Loucy (cell line): ENCODE measurements at regions not wholly inside any gene's neighbourhood (a gene's known extent, or its start where the extent isn't known, plus 50 kb on each side); places are given as distances from the start of the nearest gene placed in this dataset.
A peak's percentile ranks its signal among the peaks of the same experiment; 100 is the strongest.

Experiments used
- H2AFZ ChIP-seq: fragments of 200-600 bp; sonication (generic); 2 replicates; pipeline ENCODE4 v1.6.0; 2016; ENCODE audit warnings: antibody characterized with exemption, mild to moderate bottlenecking, low read length, moderate library complexity
- H3F3A ChIP-seq: fragments of 200-600 bp; 2 replicates; pipeline ENCODE4 v1.6.0; 2016; ENCODE audit warnings: antibody characterized with exemption, low read depth, mild to moderate bottlenecking
- H3K27me3 ChIP-seq: fragments of 200-600 bp; sonication (generic); 2 replicates; pipeline ENCODE4 v1.6.1; 2014; ENCODE audit warnings: low read length, mild to moderate bottlenecking; ENCODE audit not compliant: insufficient read depth, poor library complexity, severe bottlenecking
- H3K36me3 ChIP-seq: fragments of 200-600 bp; sonication (generic); 2 replicates; pipeline ENCODE4 v1.6.1; 2016; ENCODE audit warnings: low read length; ENCODE audit not compliant: insufficient read depth
- H3K4me1 ChIP-seq: fragments of 200-600 bp; sonication (generic); 2 replicates; pipeline ENCODE4 v1.5.1; 2014; ENCODE audit warnings: low read length, mild to moderate bottlenecking; ENCODE audit not compliant: insufficient read depth, poor library complexity, severe bottlenecking
- H3K4me2 ChIP-seq: fragments of 200-600 bp; sonication (generic); 2 replicates; pipeline ENCODE4 v1.6.0; 2014; ENCODE audit warnings: antibody characterized with exemption, low read length, low read depth, mild to moderate bottlenecking; ENCODE audit not compliant: poor library complexity, severe bottlenecking
- H3K4me3 ChIP-seq: fragments of 200-600 bp; sonication (generic); 2 replicates; pipeline ENCODE4 v1.5.1; 2014; ENCODE audit warnings: low read length, mild to moderate bottlenecking, mixed read lengths; ENCODE audit not compliant: poor library complexity, severe bottlenecking
- H3K79me2 ChIP-seq: fragments of 200-600 bp; sonication (generic); 2 replicates; pipeline ENCODE4 v1.6.1; 2014; ENCODE audit warnings: low read length; ENCODE audit not compliant: insufficient read depth
- H3K9ac ChIP-seq: fragments of 200-600 bp; sonication (generic); 2 replicates; pipeline ENCODE4 v1.6.0; 2014; ENCODE audit warnings: mild to moderate bottlenecking, low read depth, low read length, moderate library complexity; ENCODE audit not compliant: poor library complexity, severe bottlenecking
- H3K9me2 ChIP-seq: fragments of 200-600 bp; sonication (generic); replicated peaks from 2 replicates; pipeline ENCODE4 v1.6.1; 2016; ENCODE audit warnings: low read depth, low read length, mixed read lengths
- H3K9me3 ChIP-seq: fragments of 200-600 bp; sonication (generic); 2 replicates; pipeline ENCODE4 v1.6.1; 2014; ENCODE audit warnings: mild to moderate bottlenecking, antibody characterized with exemption, low read length, low read depth; ENCODE audit not compliant: insufficient read depth
- H4K20me1 ChIP-seq: fragments of 200-600 bp; sonication (generic); 2 replicates; pipeline ENCODE4 v1.6.0; 2014; ENCODE audit warnings: antibody characterized with exemption, low read length, mild to moderate bottlenecking; ENCODE audit not compliant: insufficient read depth, poor library complexity, severe bottlenecking
- EZH2phosphoT487 ChIP-seq: fragments of 200-600 bp; IDR thresholded peaks from 2 replicates; pipeline ENCODE4 v1.6.1; 2018; ENCODE audit warnings: antibody characterized with exemption, mild to moderate bottlenecking, moderate library complexity, borderline replicate concordance
- TF ChIP-seq, protein P1 (sequence below): fragments of 200-600 bp; sonication (generic); conservative IDR thresholded peaks from 2 replicates; pipeline ENCODE4 v1.5.1; 2014; ENCODE audit warnings: mild to moderate bottlenecking, antibody characterized with exemption, low read length

DNA sequence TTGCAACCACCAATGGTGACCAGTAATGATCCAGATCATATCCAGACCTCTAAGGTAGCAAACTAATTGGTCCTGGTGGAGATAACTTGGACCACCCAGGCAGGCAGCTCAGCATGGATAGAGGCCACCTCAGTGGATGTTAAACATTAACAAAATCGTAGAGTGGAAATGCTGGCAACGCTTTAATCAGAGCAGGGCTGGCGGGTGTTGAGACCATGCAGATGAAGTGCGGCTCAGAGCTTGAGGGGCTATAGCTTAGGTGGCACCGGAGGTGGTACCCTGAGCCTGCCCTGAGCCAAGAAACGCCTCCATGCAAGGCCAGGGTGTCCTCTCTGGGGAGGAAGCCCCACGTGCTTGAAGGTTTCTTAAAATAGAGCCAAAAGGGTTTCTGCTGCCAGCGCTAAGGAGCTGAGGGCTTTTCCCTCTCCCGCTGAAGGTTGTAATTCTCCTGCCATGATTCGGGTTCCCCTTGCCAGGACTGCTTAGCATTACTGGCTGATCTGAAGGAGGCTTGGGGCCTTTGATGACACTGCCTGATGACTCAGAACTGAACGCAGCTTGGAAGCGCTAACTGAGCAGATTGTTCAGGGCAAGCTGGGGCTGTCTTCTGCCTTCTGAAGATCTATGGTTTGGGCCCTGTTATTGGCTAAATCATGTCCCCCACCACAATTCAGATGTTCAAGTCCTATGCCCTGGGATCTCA is 177.8 kb upstream of the ATP6AP2 start:
- no peak for TF ChIP-seq EZH2phosphoT487
- TF ChIP-seq, protein P1, sequence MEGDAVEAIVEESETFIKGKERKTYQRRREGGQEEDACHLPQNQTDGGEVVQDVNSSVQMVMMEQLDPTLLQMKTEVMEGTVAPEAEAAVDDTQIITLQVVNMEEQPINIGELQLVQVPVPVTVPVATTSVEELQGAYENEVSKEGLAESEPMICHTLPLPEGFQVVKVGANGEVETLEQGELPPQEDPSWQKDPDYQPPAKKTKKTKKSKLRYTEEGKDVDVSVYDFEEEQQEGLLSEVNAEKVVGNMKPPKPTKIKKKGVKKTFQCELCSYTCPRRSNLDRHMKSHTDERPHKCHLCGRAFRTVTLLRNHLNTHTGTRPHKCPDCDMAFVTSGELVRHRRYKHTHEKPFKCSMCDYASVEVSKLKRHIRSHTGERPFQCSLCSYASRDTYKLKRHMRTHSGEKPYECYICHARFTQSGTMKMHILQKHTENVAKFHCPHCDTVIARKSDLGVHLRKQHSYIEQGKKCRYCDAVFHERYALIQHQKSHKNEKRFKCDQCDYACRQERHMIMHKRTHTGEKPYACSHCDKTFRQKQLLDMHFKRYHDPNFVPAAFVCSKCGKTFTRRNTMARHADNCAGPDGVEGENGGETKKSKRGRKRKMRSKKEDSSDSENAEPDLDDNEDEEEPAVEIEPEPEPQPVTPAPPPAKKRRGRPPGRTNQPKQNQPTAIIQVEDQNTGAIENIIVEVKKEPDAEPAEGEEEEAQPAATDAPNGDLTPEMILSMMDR = no peak
- Histone ChIP-seq H3K4me3 (no peak overlapping the region), H2AFZ (no peak overlapping the region), H3F3A (no peaks in the 10 kb centered on the region), H3K27me3 (no peaks in the 10 kb centered on the region), H3K9me2 (no peaks in the 10 kb centered on the region), H3K9me3 (no peaks in the 10 kb centered on the region), H3K4me2 (no peak overlapping the region), H3K79me2 (no peaks in the 10 kb centered on the region), H4K20me1 (no peaks in the 10 kb centered on the region), H3K9ac (no peak overlapping the region), H3K4me1 (no peaks in the 10 kb centered on the region), H3K36me3 (no peaks in the 10 kb centered on the region)

DNA sequence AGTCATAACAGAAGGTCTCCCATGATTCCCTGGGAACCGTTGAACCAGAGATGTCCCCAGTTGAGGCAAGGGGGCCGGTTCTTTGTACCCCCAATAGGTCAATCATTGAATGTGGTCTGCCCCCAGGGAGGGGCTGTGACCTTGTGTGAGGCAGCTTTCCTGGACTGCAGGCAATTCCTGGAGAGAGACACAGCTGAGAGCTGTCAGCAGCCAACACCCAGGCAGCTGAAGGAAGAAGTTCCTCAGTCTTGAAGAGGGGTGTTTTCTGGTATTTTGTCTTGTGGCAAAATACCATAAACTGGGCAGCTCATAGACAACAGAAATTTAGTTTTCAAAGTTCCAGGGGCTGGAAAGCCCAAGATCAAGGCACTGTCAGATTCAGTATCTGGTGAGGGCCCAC is 185.7 kb upstream of the ATP6AP2 start:
- Histone ChIP-seq H3K27me3 (no peaks in the 10 kb centered on the region), H3K4me3 (no peak overlapping the region), H3K9ac (no peak overlapping the region), H4K20me1 (no peaks in the 10 kb centered on the region), H2AFZ (peak overlapping the region; percentile 32; the same call in 1 of the 2 replicates), H3K79me2 (no peaks in the 10 kb centered on the region), H3K9me3 (no peaks in the 10 kb centered on the region), H3K4me2 (no peak overlapping the region), H3K36me3 (no peaks in the 10 kb centered on the region), H3K9me2 (no peaks in the 10 kb centered on the region), H3F3A (no peaks in the 10 kb centered on the region), H3K4me1 (no peaks in the 10 kb centered on the region)
- TF ChIP-seq, protein P1 = no peak
- TF ChIP-seq EZH2phosphoT487 = no peak

DNA sequence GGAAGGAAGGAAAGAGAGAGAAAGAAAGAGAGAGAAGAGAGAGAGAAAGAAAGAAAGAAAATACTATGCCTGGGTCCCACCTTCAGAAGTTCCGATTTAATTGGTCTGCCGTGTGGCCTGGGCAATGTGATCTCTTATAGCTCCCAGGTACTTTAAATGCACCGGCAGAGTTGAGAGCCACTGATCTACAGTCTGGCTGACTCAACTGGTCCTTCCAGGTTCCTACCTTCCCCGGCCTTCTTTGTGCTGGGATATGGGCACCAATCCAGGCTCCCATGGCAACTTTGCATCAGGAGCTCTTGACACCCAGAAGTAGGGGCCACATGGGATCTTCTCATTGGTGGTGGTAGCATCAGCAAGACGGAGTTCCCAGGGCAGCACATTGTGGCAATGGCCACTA is 186.5 kb upstream of the ATP6AP2 start:
- H3K9me3 ChIP-seq = no peaks in the 10 kb centered on the region
- H4K20me1 ChIP-seq = no peaks in the 10 kb centered on the region
- H3K4me3 ChIP-seq = no peak overlapping the region
- no peak overlapping the region for H2AFZ ChIP-seq
- H3K9ac ChIP-seq = no peak overlapping the region
- no peaks in the 10 kb centered on the region for H3F3A ChIP-seq
- TF ChIP-seq EZH2phosphoT487 = no peak
- TF ChIP-seq, protein P1 = no peak
- no peaks in the 10 kb centered on the region for H3K9me2 ChIP-seq
- H3K4me2 ChIP-seq = no peak overlapping the region
- no peaks in the 10 kb centered on the region for H3K4me1 ChIP-seq
- no peaks in the 10 kb centered on the region for H3K79me2 ChIP-seq
- H3K27me3 ChIP-seq = no peaks in the 10 kb centered on the region
- H3K36me3 ChIP-seq = no peaks in the 10 kb centered on the region
